B cell (primary cell): ENCODE measurements at regions not wholly inside any gene's neighbourhood (a gene's known extent, or its start where the extent isn't known, plus 50 kb on each side); places are given as distances from the start of the nearest gene placed in this dataset.

ENCODE experiments used
- ATAC-seq: fragments of 200-7000 bp; cut with Tn5 transposase; one replicate; pipeline ENCODE4 v1.10.0; 2021; ENCODE audit warnings: low read depth, mild to moderate bottlenecking, moderate number of reproducible peaks, moderate library complexity
- CTCF ChIA-PET: fragments of 350-600 bp; sonication (Branson Sonifier 250); formaldehyde crosslinking; loops from one replicate; lab custom pipeline; 2021; ENCODE audit warnings: antibody characterized with exemption, inconsistent platforms; lab: Charles Lee
- POLR2A ChIA-PET: fragments of 350-600 bp; sonication (Branson Sonifier 250); formaldehyde crosslinking; loops from one replicate; lab custom pipeline; 2021; ENCODE audit warnings: antibody characterized with exemption; lab: Charles Lee
- DNase-seq: peaks from one replicate; pipeline ENCODE4 v3.0.0; 2013
- H2AFZ ChIP-seq: 2 replicates; pipeline ENCODE4 v1.6.1; 2012; ENCODE audit warnings: mild to moderate bottlenecking, low read depth, low read length; ENCODE audit not compliant: insufficient read depth, poor library complexity, severe bottlenecking
- H3K27ac ChIP-seq, 2 donors: 1 replicate in 1 of 2; 2 replicates in 1 of 2; pipeline ENCODE4 v1.5.1; 2012 to 2013; ENCODE audit warnings: low read length in 2 of 2, mild to moderate bottlenecking in 2 of 2, moderate library complexity in 1 of 2
- H3K27me3 ChIP-seq, 4 experiments: fragments of 200-600 bp in 1 of 4; sonication (generic) in 1 of 4; replicated peaks in 1 of 4; 1 replicate in 2 of 4; 2 replicates in 2 of 4; pipeline versions ENCODE4 v1.6.1 to v1.7.0; 2013 to 2016; ENCODE audit warnings: low read length in 3 of 4, mild to moderate bottlenecking in 2 of 4, mixed read lengths in 1 of 4, moderate library complexity in 1 of 4; ENCODE audit not compliant: insufficient read depth in 4 of 4, control insufficient read depth in 3 of 4; ENCODE audit errors: control extremely low read depth in 1 of 4
- H3K36me3 ChIP-seq, 2 experiments: replicated peaks in 1 of 2; 1 replicate in 1 of 2; 2 replicates in 1 of 2; pipeline versions ENCODE4 v1.6.1 to v1.7.1; 2013; ENCODE audit warnings: low read length in 1 of 2; ENCODE audit not compliant: insufficient read depth in 2 of 2, control insufficient read depth in 1 of 2; ENCODE audit errors: control extremely low read depth in 1 of 2, extremely low read depth in 1 of 2
- H3K4me1 ChIP-seq, 2 donors: fragments of 200-600 bp in 1 of 2; sonication (generic) in 1 of 2; 1 replicate in 1 of 2; 2 replicates in 1 of 2; pipeline versions ENCODE4 v1.5.1 to v1.6.1; 2013 to 2017; ENCODE audit warnings: low read length in 2 of 2; ENCODE audit not compliant: control insufficient read depth in 2 of 2, insufficient read depth in 2 of 2
- H3K4me2 ChIP-seq: replicated peaks from 2 replicates; pipeline ENCODE3; 2012; ENCODE audit warnings: mild to moderate bottlenecking, low read depth, low read length; ENCODE audit not compliant: poor library complexity, severe bottlenecking
- H3K4me3 ChIP-seq, 5 experiments: fragments of 200-600 bp in 1 of 5; sonication (generic) in 1 of 5; 1 replicate in 3 of 5; 2 replicates in 2 of 5; pipeline versions ENCODE4 v1.5.1 to v1.7.0; 2011 to 2016; ENCODE audit warnings: low read length in 4 of 5, mild to moderate bottlenecking in 4 of 5, low read depth in 2 of 5, control low read depth in 1 of 5, moderate library complexity in 1 of 5; ENCODE audit not compliant: insufficient read depth in 1 of 5; ENCODE audit errors: control extremely low read depth in 1 of 5, extremely low read depth in 1 of 5
- H3K79me2 ChIP-seq: fragments of 200-600 bp; sonication (generic); one replicate; pipeline ENCODE4 v1.6.0; 2016; ENCODE audit warnings: low read length; ENCODE audit not compliant: control insufficient read depth, insufficient read depth
- H3K9ac ChIP-seq: fragments of 200-600 bp; sonication (generic); 2 replicates; pipeline ENCODE4 v1.6.1; 2017; ENCODE audit warnings: mild to moderate bottlenecking, low read length, moderate library complexity
- H3K9me3 ChIP-seq, 3 donors: one replicate each; pipeline versions ENCODE4 v1.6.1 to v1.7.1; 2013; ENCODE audit warnings: low read length in 2 of 3; ENCODE audit not compliant: control insufficient read depth in 2 of 3, insufficient read depth in 1 of 3; ENCODE audit errors: control extremely low read depth in 1 of 3
- H4K20me1 ChIP-seq: 2 replicates; pipeline ENCODE4 v1.6.0; 2012; ENCODE audit warnings: mild to moderate bottlenecking, low read length; ENCODE audit not compliant: insufficient read depth, control insufficient read depth, poor library complexity, severe bottlenecking
- H3K27ac Mint-ChIP-seq: one replicate; pipeline ENCODE4 v1.8.0; 2021; ENCODE audit warnings: mixed read lengths
- H3K27me3 Mint-ChIP-seq: one replicate; pipeline ENCODE4 v1.8.0; 2021; ENCODE audit warnings: mixed read lengths
- H3K4me1 Mint-ChIP-seq: one replicate; pipeline ENCODE4 v1.8.0; 2021; ENCODE audit warnings: mixed read lengths
- H3K4me3 Mint-ChIP-seq: one replicate; pipeline ENCODE4 v1.8.0; 2021; ENCODE audit warnings: mixed read lengths
- H3K9me3 Mint-ChIP-seq: one replicate; pipeline ENCODE4 v1.8.0; 2022; ENCODE audit warnings: mixed read lengths; ENCODE audit not compliant: insufficient read depth
- CTCF ChIP-seq: fragments of 200-600 bp; IDR thresholded peaks from one replicate; pipeline ENCODE4 v1.8.0; 2022; ENCODE audit warnings: antibody characterized with exemption, mild to moderate bottlenecking
- EZH2 ChIP-seq: IDR thresholded peaks from 2 replicates; pipeline ENCODE4 v1.6.1; 2012; ENCODE audit warnings: borderline replicate concordance, low read depth, mild to moderate bottlenecking, moderate library complexity, low read length; ENCODE audit not compliant: insufficient read depth, poor library complexity, severe bottlenecking
- WGBS: methylation state at CpG from one replicate; pipeline ENCODE4 v1.1.5; 2013; ENCODE audit warnings: missing lambda C conversion rate; ENCODE audit not compliant: insufficient coverage; 5-methylcytosine and 5-hydroxymethylcytosine counted together
- intact Hi-C: fragments of 100-400 bp; cut with micrococcal nuclease; formaldehyde crosslinking; loops from one replicate; pipeline ENCODE4 v1.10.0; 2022

- H3K27ac Mint-ChIP-seq = no peak overlapping the region
- intact Hi-C loops = no loop called here
- TF ChIP-seq CTCF (no peak), EZH2 (no peak)
- ChIA-PET CTCF (no interaction called here), POLR2A (no interaction called here)
- H3K4me3 Mint-ChIP-seq = no peak overlapping the region
- Histone ChIP-seq H3K4me2 (no peak overlapping the region), H3K4me1 (no peaks in the 10 kb centered on the region), H3K27ac (no peak overlapping the region), H4K20me1 (no peaks in the 10 kb centered on the region), H3K79me2 (no peaks in the 10 kb centered on the region), H3K9me3 (peaks cover 0 to 8% (median 0%) of the 10 kb centered on the region in 3 donors), H3K27me3 (no peaks in the 10 kb centered on the region), H3K36me3 (no peaks in the 10 kb centered on the region), H2AFZ (no peak overlapping the region), H3K9ac (no peak overlapping the region), H3K4me3 (no peak overlapping the region)
- DNase-seq (no peak), ATAC-seq (no peak)
- WGBS = no CpG with 5 or more reads among the region's 1 CpG
- no peaks in the 10 kb centered on the region for H3K27me3 Mint-ChIP-seq
- H3K9me3 Mint-ChIP-seq = no peaks in the 10 kb centered on the region
- no peaks in the 10 kb centered on the region for H3K4me1 Mint-ChIP-seq
Observed at GRCh38 chr6:103409475-103409874, 1450.2 kb downstream of the HACE1 start.

GRCh38 chr6:103405321-103405720, 1454.4 kb downstream of the HACE1 start:
- 82% methylated on average over 9 of the region's 12 CpGs for WGBS
- Histone ChIP-seq H3K27me3 (no peaks in the 10 kb centered on the region), H3K4me2 (no peak overlapping the region), H3K36me3 (no peaks in the 10 kb centered on the region), H3K9me3 (peaks cover 0 to 9% (median 0%) of the 10 kb centered on the region in 3 donors), H3K27ac (no peak overlapping the region), H3K4me1 (no peaks in the 10 kb centered on the region), H3K79me2 (no peaks in the 10 kb centered on the region), H3K9ac (no peak overlapping the region), H3K4me3 (no peak overlapping the region), H2AFZ (no peak overlapping the region), H4K20me1 (no peaks in the 10 kb centered on the region)
- TF ChIP-seq EZH2 (no peak), CTCF (no peak)
- Mint-ChIP-seq H3K9me3 (no peaks in the 10 kb centered on the region), H3K4me3 (no peak overlapping the region), H3K27me3 (no peaks in the 10 kb centered on the region), H3K27ac (no peak overlapping the region), H3K4me1 (no peaks in the 10 kb centered on the region)
- intact Hi-C loops = no loop called here
- ATAC-seq (no peak), DNase-seq (no peak)
- POLR2A ChIA-PET = no interaction called here
- CTCF ChIA-PET = no interaction called here
